GM12878 (cell line): ENCODE measurements at regions not wholly inside any gene's neighbourhood (a gene's known extent, or its start where the extent isn't known, plus 50 kb on each side); places are given as distances from the start of the nearest gene placed in this dataset.

Source experiments
- ATAC-seq: fragments of 200-7000 bp; cut with Tn5 transposase; 3 replicates; pipeline ENCODE4 v1.9.1; 2020; ENCODE audit warnings: mild to moderate bottlenecking, moderate library complexity
- BruUV-seq: library from RNA; stranded (reverse); fragments of 400-500 nt; replicated peaks from 2 replicates; lab custom pipeline; 2021; lab: Mats Ljungman, UMichigan
- CTCF ChIA-PET: fragments of 300-600 bp; sonication (Branson Sonifier 250); formaldehyde crosslinking; extraction: SDS; loops from one replicate; lab custom pipeline; 2021; ENCODE audit warnings: inconsistent platforms; lab: Yijun Ruan, JAX
- POLR2A ChIA-PET: fragments of 350-600 bp; formaldehyde crosslinking; extraction: SDS; loops from one replicate; lab custom pipeline; 2021; ENCODE audit warnings: inconsistent platforms; lab: Charles Lee
- RAD21 ChIA-PET: fragments of 300-600 bp; sonication (Branson Sonifier 250); formaldehyde crosslinking; loops from one replicate; lab custom pipeline; 2023; ENCODE audit warnings: antibody characterized with exemption; ENCODE audit not compliant: unreplicated experiment; lab: Charles Lee
- SMC1A ChIA-PET: fragments of 300-600 bp; sonication (Branson Sonifier 250); formaldehyde crosslinking; loops from one replicate; lab custom pipeline; 2023; ENCODE audit not compliant: unreplicated experiment, uncharacterized antibody; lab: Charles Lee
- DNase-seq: peaks from one replicate; pipeline ENCODE4 v3.0.0-alpha.2; 2011; ENCODE audit warnings: low read depth, low spot score
- FAIRE-seq: peaks from 3 replicates; lab custom pipeline; 2011; peaks lifted over from hg19 to GRCh38; lab: Jason Lieb, UNC
- H2AFZ ChIP-seq: 2 replicates; pipeline ENCODE4 v1.6.0; 2011; ENCODE audit warnings: low read depth, low read length, control low read depth; ENCODE audit not compliant: control insufficient read depth
- H3K27ac ChIP-seq: 2 replicates; pipeline ENCODE4 v1.5.1; 2011; ENCODE audit warnings: control low read depth; ENCODE audit not compliant: control insufficient read depth, insufficient read depth
- H3K27me3 ChIP-seq, 2 experiments: replicated peaks in 1 of 2; 2 replicates each; pipeline versions ENCODE4 v1.6.0 to v1.6.1; 2011; ENCODE audit warnings: low read length in 1 of 2; ENCODE audit not compliant: control insufficient read depth in 2 of 2, insufficient read depth in 2 of 2
- H3K36me3 ChIP-seq, 2 experiments: 2 replicates each; pipeline ENCODE4 v1.5.1; 2011; ENCODE audit warnings: low read length in 1 of 2; ENCODE audit not compliant: control insufficient read depth in 2 of 2, insufficient read depth in 2 of 2
- H3K4me1 ChIP-seq: 2 replicates; pipeline ENCODE4 v1.6.1; 2011; ENCODE audit warnings: mild to moderate bottlenecking, low read length, moderate library complexity, mixed read lengths; ENCODE audit not compliant: control insufficient read depth, insufficient read depth
- H3K4me2 ChIP-seq: 2 replicates; pipeline ENCODE4 v1.6.0; 2011; ENCODE audit warnings: control low read depth; ENCODE audit not compliant: control insufficient read depth, insufficient read depth
- H3K4me3 ChIP-seq: fragments of 200-600 bp; sonication (generic); 2 replicates; pipeline ENCODE4 v1.5.1; 2016
- H3K79me2 ChIP-seq: 2 replicates; pipeline ENCODE4 v1.6.0; 2011; ENCODE audit warnings: low read length; ENCODE audit not compliant: control insufficient read depth, insufficient read depth
- H3K9ac ChIP-seq: 2 replicates; pipeline ENCODE4 v1.8.0; 2011; ENCODE audit warnings: low read length, control low read depth, mixed read lengths; ENCODE audit not compliant: control insufficient read depth, insufficient read depth
- H3K9me3 ChIP-seq: replicated peaks from 3 replicates; pipeline ENCODE4 v1.5.1; 2011; ENCODE audit warnings: mild to moderate bottlenecking, low read length; ENCODE audit not compliant: control insufficient read depth, insufficient read depth
- H4K20me1 ChIP-seq: 2 replicates; pipeline ENCODE4 v1.6.0; 2011; ENCODE audit not compliant: control insufficient read depth, insufficient read depth
- ATF3 ChIP-seq: IDR thresholded peaks from 2 replicates; pipeline ENCODE4 v1.6.1; 2011; ENCODE audit warnings: low read depth, mild to moderate bottlenecking, low read length, moderate library complexity, borderline replicate concordance; ENCODE audit errors: extremely low read depth
- CEBPZ ChIP-seq: fragments of 150-350 bp; IDR thresholded peaks from 2 replicates; pipeline ENCODE4 v1.6.1; 2016; ENCODE audit warnings: low read depth, low read length
- FOXK2 ChIP-seq: fragments of 450-650 bp; IDR thresholded peaks from 2 replicates; pipeline ENCODE4 v1.6.1; 2017; ENCODE audit warnings: mild to moderate bottlenecking, moderate library complexity
- HDAC2 ChIP-seq: fragments of 200-600 bp; sonication (generic); IDR thresholded peaks from 2 replicates; pipeline ENCODE4 v1.6.1; 2017
- HDAC6 ChIP-seq: fragments of 200-600 bp; sonication (generic); IDR thresholded peaks from one replicate; pipeline ENCODE4 v1.8.0; 2017; ENCODE audit warnings: antibody characterized with exemption; ENCODE audit not compliant: unreplicated experiment
- MLLT1 ChIP-seq: fragments of 450-650 bp; IDR thresholded peaks from 2 replicates; pipeline ENCODE4 v1.6.1; 2016; ENCODE audit warnings: mild to moderate bottlenecking
- MXI1 ChIP-seq: fragments of 150-350 bp; IDR thresholded peaks from 2 replicates; pipeline ENCODE4 v1.6.1; 2011; ENCODE audit warnings: low read depth, mild to moderate bottlenecking, inconsistent platforms, low read length, improper control_type of control experiment
- NR2C2 ChIP-seq: IDR thresholded peaks from 2 replicates; pipeline ENCODE4 v1.6.1; 2011; ENCODE audit warnings: borderline replicate concordance, low read depth; ENCODE audit not compliant: control insufficient read depth, insufficient read length
- RBBP5 ChIP-seq: fragments of 200-600 bp; sonication (generic); conservative IDR thresholded peaks from 2 replicates; pipeline ENCODE4 v1.6.1; 2016
- RCOR1 ChIP-seq: conservative IDR thresholded peaks from 2 replicates; pipeline ENCODE4 v1.6.1; 2012; ENCODE audit warnings: low read depth, low read length, improper control_type of control experiment
- RUNX3 ChIP-seq: IDR thresholded peaks from 2 replicates; pipeline ENCODE4 v1.6.1; 2012; ENCODE audit warnings: low read length, inconsistent platforms
- SMC3 ChIP-seq: IDR thresholded peaks from 2 replicates; pipeline ENCODE4 v1.6.1; 2011; ENCODE audit warnings: low read length, improper control_type of control experiment, borderline replicate concordance
- SUPT20H ChIP-seq: IDR thresholded peaks from 2 replicates; pipeline ENCODE4 v1.6.1; 2011; ENCODE audit warnings: low read depth, mild to moderate bottlenecking, low read length, moderate library complexity, borderline replicate concordance; ENCODE audit not compliant: control insufficient read depth
- USF1 ChIP-seq: IDR thresholded peaks from 2 replicates; pipeline ENCODE4 v1.6.1; 2011; ENCODE audit warnings: borderline replicate concordance, low read depth, mild to moderate bottlenecking, moderate library complexity, mixed read lengths, low read length; ENCODE audit not compliant: insufficient read depth; ENCODE audit errors: extremely low read length
- ZZZ3 ChIP-seq: IDR thresholded peaks from 2 replicates; pipeline ENCODE4 v1.6.1; 2011; ENCODE audit warnings: low read depth; ENCODE audit not compliant: control insufficient read depth, insufficient read length
- WGBS: methylation state at CpG from one replicate; pipeline ENCODE4 v1.1.6; 2016; ENCODE audit warnings: low lambda C conversion rate; ENCODE audit not compliant: insufficient replicate concordance, insufficient coverage; ENCODE audit errors: missing lambda C conversion rate; 5-methylcytosine and 5-hydroxymethylcytosine counted together
- in situ Hi-C: fragments of 300-500 bp; cut with MboI; formaldehyde crosslinking; loops from 9 replicates; pipeline ENCODE4 v1.14.3; 2018; ENCODE audit warnings: mixed read lengths
- intact Hi-C: fragments of 100-400 bp; cut with micrococcal nuclease; formaldehyde crosslinking; loops from one replicate; pipeline ENCODE4 v1.14.2; 2022; ENCODE audit not compliant: unreplicated experiment

- no peak for TF ChIP-seq CEBPZ
- no peak for TF ChIP-seq ATF3
- TF ChIP-seq, all 136 proteins: peak for 0
These were observed 340.7 kb downstream of the RAB28 start (continued) for GRCh38 chr4:13143222-13144070.

DNA sequence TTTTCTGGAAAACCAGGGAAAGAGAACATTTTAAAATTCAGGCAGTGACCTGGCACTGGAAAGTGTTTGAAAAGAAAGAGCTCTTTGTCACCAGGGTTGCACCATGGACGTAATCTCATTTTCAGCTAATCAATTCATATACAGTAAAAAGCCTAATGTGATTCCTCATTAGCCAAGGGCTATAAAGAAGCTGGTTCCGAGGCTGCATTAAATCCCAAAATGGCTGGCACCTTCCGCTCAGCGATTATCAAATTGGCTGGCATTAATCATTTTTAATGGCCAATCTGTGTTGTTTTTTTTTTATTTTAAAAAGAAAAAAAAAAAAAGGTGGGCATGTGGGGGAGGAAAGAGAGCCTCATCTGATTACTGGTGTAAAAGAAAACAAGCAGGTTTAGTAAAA, 341.4 kb downstream of the RAB28 start:
- no peak overlapping the region for H2AFZ ChIP-seq
- BruUV-seq, result no TSS peak
- no peak overlapping the region for H3K4me3 ChIP-seq
- ChIA-PET POLR2A (no interaction called here), SMC1A (no interaction called here), RAD21 (no interaction called here), CTCF (no interaction called here)
- in situ Hi-C loops, result no loop called here
- H3K9me3 ChIP-seq, result no peaks in the 10 kb centered on the region
- no peaks in the 10 kb centered on the region for H3K79me2 ChIP-seq
- ATAC-seq, result no peak
- 56% methylated on average over 4 of the region's 4 CpGs for WGBS
- H3K36me3 ChIP-seq, result no peaks in the 10 kb centered on the region
- no peak overlapping the region for H3K4me2 ChIP-seq
- H3K27me3 ChIP-seq, result no peaks in the 10 kb centered on the region
- intact Hi-C loops, result no loop called here
- no peak for DNase-seq
- no peaks in the 10 kb centered on the region for H4K20me1 ChIP-seq
- no peaks in the 10 kb centered on the region for H3K4me1 ChIP-seq
- H3K9ac ChIP-seq, result no peak overlapping the region
- no peak for FAIRE-seq
- H3K27ac ChIP-seq, result no peak overlapping the region
- TF ChIP-seq RUNX3 (no peak), SMC3 (no peak), FOXK2 (no peak), SUPT20H (no peak), MLLT1 (no peak), HDAC2 (no peak), MXI1 (no peak), HDAC6 (no peak), USF1 (no peak), RBBP5 (no peak), NR2C2 (no peak), ZZZ3 (no peak), RCOR1 (no peak)
